Suprapubic skin (tissue), 4 donors: ENCODE measurements at regions not wholly inside any gene's neighbourhood (a gene's known extent, or its start where the extent isn't known, plus 50 kb on each side); places are given as distances from the start of the nearest gene placed in this dataset.

ENCODE experiments used
- DNase-seq, 2 donors: peaks; one replicate each; pipeline ENCODE4 v3.0.0-alpha.2; 2019; ENCODE audit warnings: low spot score in 2 of 2
- H3K27ac ChIP-seq: fragments of 200-600 bp; sonication (generic); one replicate; pipeline ENCODE4 v1.5.1; 2019
- H3K27me3 ChIP-seq: fragments of 200-600 bp; sonication (generic); one replicate; pipeline ENCODE4 v1.5.1; 2019
- H3K36me3 ChIP-seq: fragments of 200-600 bp; sonication (generic); one replicate; pipeline ENCODE4 v1.5.1; 2019
- H3K4me1 ChIP-seq: fragments of 200-600 bp; sonication (generic); one replicate; pipeline ENCODE4 v1.5.1; 2019
- H3K4me3 ChIP-seq: fragments of 200-600 bp; sonication (generic); one replicate; pipeline ENCODE4 v1.5.1; 2019; ENCODE audit warnings: mild to moderate bottlenecking
- H3K9me3 ChIP-seq: fragments of 200-600 bp; sonication (generic); one replicate; pipeline ENCODE4 v1.5.1; 2019
- CTCF ChIP-seq, 2 donors: fragments of 200-600 bp in 1 of 2; fragments of 450-650 bp in 1 of 2; sonication (generic) in 1 of 2; IDR thresholded peaks; one replicate each; pipeline ENCODE4 v1.5.1; 2016 to 2019; ENCODE audit warnings: antibody characterized with exemption in 2 of 2, mild to moderate bottlenecking in 1 of 2, moderate library complexity in 1 of 2
- EP300 ChIP-seq: sonication (generic); formaldehyde crosslinking; IDR thresholded peaks from one replicate; pipeline ENCODE4 v1.6.1; 2017; ENCODE audit warnings: antibody characterized with exemption
- POLR2A ChIP-seq, 2 donors: fragments of 450-650 bp; IDR thresholded peaks; one replicate each; pipeline ENCODE4 v1.6.1; 2017; ENCODE audit warnings: antibody characterized with exemption in 2 of 2, mild to moderate bottlenecking in 2 of 2, moderate library complexity in 2 of 2
- POLR2AphosphoS5 ChIP-seq, 3 donors: sonication (generic); formaldehyde crosslinking; IDR thresholded peaks; one replicate each; pipeline ENCODE4 v1.6.1; 2017; ENCODE audit warnings: antibody characterized with exemption in 3 of 3
- WGBS: methylation state at CpG from one replicate; pipeline ENCODE4 v1.1.5; 2018; 5-methylcytosine and 5-hydroxymethylcytosine counted together

GRCh38 chr12:75874441-75874840 is 157.1 kb downstream of the PHLDA1 start:
- Histone ChIP-seq H3K4me1 (peaks cover 19% of the 10 kb centered on the region), H3K27me3 (no peaks in the 10 kb centered on the region), H3K9me3 (no peaks in the 10 kb centered on the region), H3K36me3 (no peaks in the 10 kb centered on the region), H3K4me3 (no peak overlapping the region), H3K27ac (no peak overlapping the region)
- 52% methylated on average over 2 of the region's 2 CpGs for WGBS
- DNase-seq: no peak
- no peak for TF ChIP-seq EP300
- no peak for TF ChIP-seq CTCF (IDR thresholded peaks at IDR 0.05)
- TF ChIP-seq POLR2A (IDR thresholded peaks at IDR 0.05): no peak
- TF ChIP-seq POLR2AphosphoS5 (IDR thresholded peaks at IDR 0.05): no peak

GRCh38 chr12:75872762-75873161 is 158.8 kb downstream of the PHLDA1 start:
- no peaks in the 10 kb centered on the region for H3K36me3 ChIP-seq
- no peak overlapping the region for H3K4me3 ChIP-seq
- TF ChIP-seq POLR2A (IDR thresholded peaks at IDR 0.05) (no peak), POLR2AphosphoS5 (IDR thresholded peaks at IDR 0.05) (no peak), EP300 (no peak), CTCF (IDR thresholded peaks at IDR 0.05) (no peak)
- peaks cover 13% of the 10 kb centered on the region for H3K4me1 ChIP-seq
- no peak overlapping the region for H3K27ac ChIP-seq
- WGBS: 94% methylated on average over 2 of the region's 2 CpGs
- H3K27me3 ChIP-seq: no peaks in the 10 kb centered on the region
- DNase-seq: no peak
- no peaks in the 10 kb centered on the region for H3K9me3 ChIP-seq

GRCh38 chr12:75870878-75871277 is 160.7 kb downstream of the PHLDA1 start:
- Histone ChIP-seq H3K27me3 (no peaks in the 10 kb centered on the region), H3K36me3 (no peaks in the 10 kb centered on the region), H3K27ac (no peak overlapping the region), H3K9me3 (no peaks in the 10 kb centered on the region), H3K4me3 (no peak overlapping the region), H3K4me1 (no peaks in the 10 kb centered on the region)
- 65% methylated on average over 2 of the region's 2 CpGs for WGBS
- TF ChIP-seq POLR2A (IDR thresholded peaks at IDR 0.05): no peak
- TF ChIP-seq EP300: no peak
- TF ChIP-seq POLR2AphosphoS5 (IDR thresholded peaks at IDR 0.05): no peak
- TF ChIP-seq CTCF (IDR thresholded peaks at IDR 0.05): no peak
- no peak for DNase-seq

GRCh38 chr12:75868501-75868900 is 163.1 kb downstream of the PHLDA1 start:
- 38% methylated on average over 3 of the region's 3 CpGs for WGBS
- Histone ChIP-seq H3K4me3 (no peak overlapping the region), H3K27me3 (no peaks in the 10 kb centered on the region), H3K27ac (no peak overlapping the region), H3K36me3 (no peaks in the 10 kb centered on the region), H3K9me3 (no peaks in the 10 kb centered on the region), H3K4me1 (no peaks in the 10 kb centered on the region)
- TF ChIP-seq CTCF (IDR thresholded peaks at IDR 0.05) (no peak), POLR2A (IDR thresholded peaks at IDR 0.05) (no peak), POLR2AphosphoS5 (IDR thresholded peaks at IDR 0.05) (no peak), EP300 (no peak)
- DNase-seq: no peak

GRCh38 chr12:75865315-75865714 is 166.3 kb downstream of the PHLDA1 start:
- Histone ChIP-seq H3K27ac (no peak overlapping the region), H3K36me3 (no peaks in the 10 kb centered on the region), H3K4me3 (no peak overlapping the region), H3K9me3 (no peaks in the 10 kb centered on the region), H3K4me1 (no peaks in the 10 kb centered on the region), H3K27me3 (no peaks in the 10 kb centered on the region)
- no peak for TF ChIP-seq POLR2A (IDR thresholded peaks at IDR 0.05)
- no peak for TF ChIP-seq EP300
- TF ChIP-seq POLR2AphosphoS5 (IDR thresholded peaks at IDR 0.05): no peak
- no peak for TF ChIP-seq CTCF (IDR thresholded peaks at IDR 0.05)
- WGBS: 93% methylated on average over 3 of the region's 3 CpGs
- DNase-seq: no peak
